Mucosa of rectum (tissue), 2 donors: ENCODE measurements at regions not wholly inside any gene's neighbourhood (a gene's known extent, or its start where the extent isn't known, plus 50 kb on each side); places are given as distances from the start of the nearest gene placed in this dataset.
"Not testable (repeated sequence)": the region's sequence is repeated elsewhere in the genome, so short reads cannot be mapped to it uniquely, and the experiment has no call there.

Experiments
- H3K27ac ChIP-seq, 2 donors: one replicate each; pipeline ENCODE4 v1.7.0; 2013; ENCODE audit warnings: inconsistent platforms in 2 of 2, low read depth in 2 of 2, low read length in 2 of 2
- H3K27me3 ChIP-seq, 2 donors: one replicate each; pipeline ENCODE4 v1.7.0; 2013; ENCODE audit warnings: low read length in 2 of 2; ENCODE audit not compliant: control insufficient read depth in 2 of 2, insufficient read depth in 2 of 2
- H3K36me3 ChIP-seq, 2 donors: one replicate each; pipeline ENCODE4 v1.7.0; 2013; ENCODE audit warnings: low read length in 2 of 2; ENCODE audit not compliant: control insufficient read depth in 2 of 2, insufficient read depth in 2 of 2
- H3K4me1 ChIP-seq, 2 donors: one replicate each; pipeline ENCODE4 v1.7.0; 2013; ENCODE audit warnings: low read length in 2 of 2, mild to moderate bottlenecking in 1 of 2; ENCODE audit not compliant: control insufficient read depth in 2 of 2, insufficient read depth in 2 of 2
- H3K4me3 ChIP-seq, 2 donors: one replicate each; pipeline ENCODE4 v1.7.0; 2013; ENCODE audit warnings: low read length in 2 of 2
- H3K9ac ChIP-seq, 2 donors: one replicate each; pipeline ENCODE4 v1.7.0; 2013; ENCODE audit warnings: low read length in 2 of 2, low read depth in 1 of 2, mild to moderate bottlenecking in 1 of 2
- H3K9me3 ChIP-seq, 2 donors: one replicate each; pipeline ENCODE4 v1.7.0; 2013; ENCODE audit warnings: low read length in 2 of 2; ENCODE audit not compliant: control insufficient read depth in 2 of 2
- donor health status: healthy.
- donor health status: Normal muscosa, but diverticular disease.

GRCh38 chr2:138249207-138249606 is 252.4 kb upstream of the SPOPL start:
- H3K27ac ChIP-seq = no peak overlapping the region
- no peaks in the 10 kb centered on the region for H3K36me3 ChIP-seq
- peaks cover 8 to 13% of the 10 kb centered on the region in 2 donors for H3K4me1 ChIP-seq
- H3K27me3 ChIP-seq = no peaks in the 10 kb centered on the region
- no peak overlapping the region for H3K9ac ChIP-seq
- no peaks in the 10 kb centered on the region for H3K9me3 ChIP-seq
- no peak overlapping the region for H3K4me3 ChIP-seq

- not testable (repeated sequence) for H3K27ac ChIP-seq, H3K4me3 ChIP-seq, H3K36me3 ChIP-seq, H3K9me3 ChIP-seq, H3K9ac ChIP-seq, H3K27me3 ChIP-seq, H3K4me1 ChIP-seq
Observed at GRCh38 chr2:138250843-138251320, 250.7 kb upstream of the SPOPL start.

GRCh38 chr2:138252587-138252986 is 249.0 kb upstream of the SPOPL start:
- Histone ChIP-seq H3K36me3 (no peaks in the 10 kb centered on the region), H3K27me3 (no peaks in the 10 kb centered on the region), H3K4me3 (no peak overlapping the region), H3K9ac (no peak overlapping the region), H3K4me1 (peaks cover 4 to 7% of the 10 kb centered on the region in 2 donors), H3K27ac (no peak overlapping the region), H3K9me3 (no peaks in the 10 kb centered on the region)

- H3K4me3 ChIP-seq = no peak overlapping the region
- H3K36me3 ChIP-seq = no peaks in the 10 kb centered on the region
- no peak overlapping the region for H3K9ac ChIP-seq
- no peaks in the 10 kb centered on the region for H3K27me3 ChIP-seq
- H3K4me1 ChIP-seq = no peaks in the 10 kb centered on the region
- no peaks in the 10 kb centered on the region for H3K9me3 ChIP-seq
- no peak overlapping the region for H3K27ac ChIP-seq
Observed at GRCh38 chr2:138255670-138256069, 245.9 kb upstream of the SPOPL start.

- H3K27ac ChIP-seq = no peak overlapping the region
- H3K9ac ChIP-seq = no peak overlapping the region
Observed at GRCh38 chr2:138267161-138267901, 234.2 kb upstream of the SPOPL start.

GRCh38 chr2:138267902-138268254 is 233.7 kb upstream of the SPOPL start:
- H3K27me3 ChIP-seq = no peaks in the 10 kb centered on the region
- H3K27ac ChIP-seq = no peak overlapping the region
- H3K9ac ChIP-seq = no peak overlapping the region
- H3K9me3 ChIP-seq = no peaks in the 10 kb centered on the region
- no peaks in the 10 kb centered on the region for H3K4me1 ChIP-seq
- no peaks in the 10 kb centered on the region for H3K36me3 ChIP-seq
- no peak overlapping the region for H3K4me3 ChIP-seq

More at GRCh38 chr2:138267161-138267901, 234.2 kb upstream of the SPOPL start:
- Histone ChIP-seq H3K9me3 (no peaks in the 10 kb centered on the region), H3K27me3 (no peaks in the 10 kb centered on the region), H3K36me3 (no peaks in the 10 kb centered on the region), H3K4me3 (no peak overlapping the region), H3K4me1 (no peaks in the 10 kb centered on the region)

- H3K36me3 ChIP-seq = no peaks in the 10 kb centered on the region
- H3K4me1 ChIP-seq = peaks cover 6 to 8% of the 10 kb centered on the region in 2 donors
- no peaks in the 10 kb centered on the region for H3K27me3 ChIP-seq
- H3K9ac ChIP-seq = no peak overlapping the region
- no peak overlapping the region for H3K27ac ChIP-seq
- H3K4me3 ChIP-seq = no peak overlapping the region
- H3K9me3 ChIP-seq = no peaks in the 10 kb centered on the region
Observed at GRCh38 chr2:138269765-138270164, 231.8 kb upstream of the SPOPL start.

GRCh38 chr2:138271467-138271866 is 230.1 kb upstream of the SPOPL start:
- Histone ChIP-seq H3K4me3 (no peak overlapping the region), H3K9me3 (no peaks in the 10 kb centered on the region), H3K4me1 (peaks cover 9 to 22% of the 10 kb centered on the region in 2 donors), H3K27ac (no peak overlapping the region), H3K36me3 (no peaks in the 10 kb centered on the region), H3K9ac (no peak overlapping the region), H3K27me3 (no peaks in the 10 kb centered on the region)

- H3K9ac ChIP-seq = no peak overlapping the region
- no peaks in the 10 kb centered on the region for H3K9me3 ChIP-seq
- H3K27ac ChIP-seq = no peak overlapping the region
- H3K4me1 ChIP-seq = peaks cover 10 to 23% of the 10 kb centered on the region in 2 donors
- H3K27me3 ChIP-seq = no peaks in the 10 kb centered on the region
- H3K36me3 ChIP-seq = no peaks in the 10 kb centered on the region
- no peak overlapping the region for H3K4me3 ChIP-seq
Observed at GRCh38 chr2:138272524-138273195, 228.9 kb upstream of the SPOPL start.

GRCh38 chr2:138273280-138273679 is 228.3 kb upstream of the SPOPL start:
- H3K27me3 ChIP-seq, H3K36me3 ChIP-seq, H3K27ac ChIP-seq, H3K9ac ChIP-seq, H3K9me3 ChIP-seq, H3K4me3 ChIP-seq: not testable (repeated sequence)
- H3K4me1 ChIP-seq = peaks cover 10 to 23% of the 10 kb centered on the region in 2 donors
